Psoas muscle (tissue), 7 donors: ENCODE measurements at regions not wholly inside any gene's neighbourhood (a gene's known extent, or its start where the extent isn't known, plus 50 kb on each side); places are given as distances from the start of the nearest gene placed in this dataset.

Source experiments
- ATAC-seq, 4 donors: fragments of 200-7000 bp; cut with Tn5 transposase; one replicate each; pipeline ENCODE4 v1.9.1; 2020; ENCODE audit warnings: moderate library complexity in 3 of 4, mild to moderate bottlenecking in 2 of 4
- DNase-seq, 2 donors: peaks; one replicate each; pipeline ENCODE4 v3.0.0-alpha.2; 2020
- H3K27ac ChIP-seq: fragments of 200-600 bp; one replicate; pipeline ENCODE4 v1.8.0; 2022
- H3K27me3 ChIP-seq, 3 donors: fragments of 200-600 bp in 1 of 3; one replicate each; pipeline versions ENCODE4 v1.6.1 to v1.8.0; 2013 to 2022; ENCODE audit warnings: low read length in 2 of 3, mild to moderate bottlenecking in 2 of 3, moderate library complexity in 1 of 3; ENCODE audit not compliant: insufficient read depth in 3 of 3
- H3K36me3 ChIP-seq, 2 donors: fragments of 200-600 bp in 1 of 2; one replicate each; pipeline versions ENCODE4 v1.6.1 to v1.8.0; 2013 to 2022; ENCODE audit warnings: low read depth in 1 of 2, mild to moderate bottlenecking in 1 of 2, moderate library complexity in 1 of 2; ENCODE audit not compliant: insufficient read depth in 1 of 2
- H3K4me1 ChIP-seq: fragments of 200-600 bp; one replicate; pipeline ENCODE4 v1.8.0; 2022
- H3K4me3 ChIP-seq: fragments of 200-600 bp; one replicate; pipeline ENCODE4 v1.8.0; 2022; ENCODE audit warnings: mild to moderate bottlenecking
- H3K9me3 ChIP-seq: fragments of 200-600 bp; one replicate; pipeline ENCODE4 v1.8.0; 2022
- WGBS, 3 donors: extraction: QIAGEN DNeasy Blood & Tissue Kit; methylation state at CpG; one replicate each; pipeline versions ENCODE4 v1.1.6 to v1.1.7; 2013; 5-methylcytosine and 5-hydroxymethylcytosine counted together
- intact Hi-C, 2 donors: fragments of 100-400 bp; cut with DNase I; formaldehyde crosslinking; loops; one replicate each; pipeline versions ENCODE4 v1.11.0 to v1.14.2; 2022
- TF ChIP-seq, protein P1 (sequence below): fragments of 200-600 bp; IDR thresholded peaks from one replicate; pipeline ENCODE4 v1.8.0; 2022; ENCODE audit warnings: antibody characterized with exemption
- donor health status: healthy with polysubstance abuse.
- donor health status: DM: no; HTN: no; CAD: no; lungs with moderate emphysema.
- donor health status: Bipolar disorder and iron deficiency.
- donor health status: healthy.
- donor health status: DM: yes; HTN: yes; CAD: no.
- donor health status: DM: no; HTN: no; CAD: no.
- donor health status: DM: yes; HTN: yes; CAD: no.

DNA sequence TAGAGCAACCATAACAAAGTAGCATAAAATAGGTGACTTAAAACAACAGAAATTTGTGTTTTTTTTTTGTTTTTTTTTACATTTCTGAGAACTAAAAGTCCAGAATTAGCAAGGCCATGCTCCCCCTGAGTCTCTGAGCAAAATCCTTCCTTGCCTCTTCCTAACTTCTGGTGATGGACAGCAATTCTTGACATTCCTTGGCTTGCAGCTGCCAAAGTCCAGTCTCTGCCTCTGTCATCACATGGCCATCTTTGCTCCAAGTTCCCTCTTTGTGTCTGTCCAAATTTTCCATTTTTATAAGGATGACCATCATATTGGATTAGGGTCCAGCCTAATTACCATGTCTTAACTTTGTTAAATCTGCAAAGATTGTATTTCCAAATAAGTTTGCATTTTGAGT is 407.2 kb downstream of the PDHA2 start:
- TF ChIP-seq, protein P1, sequence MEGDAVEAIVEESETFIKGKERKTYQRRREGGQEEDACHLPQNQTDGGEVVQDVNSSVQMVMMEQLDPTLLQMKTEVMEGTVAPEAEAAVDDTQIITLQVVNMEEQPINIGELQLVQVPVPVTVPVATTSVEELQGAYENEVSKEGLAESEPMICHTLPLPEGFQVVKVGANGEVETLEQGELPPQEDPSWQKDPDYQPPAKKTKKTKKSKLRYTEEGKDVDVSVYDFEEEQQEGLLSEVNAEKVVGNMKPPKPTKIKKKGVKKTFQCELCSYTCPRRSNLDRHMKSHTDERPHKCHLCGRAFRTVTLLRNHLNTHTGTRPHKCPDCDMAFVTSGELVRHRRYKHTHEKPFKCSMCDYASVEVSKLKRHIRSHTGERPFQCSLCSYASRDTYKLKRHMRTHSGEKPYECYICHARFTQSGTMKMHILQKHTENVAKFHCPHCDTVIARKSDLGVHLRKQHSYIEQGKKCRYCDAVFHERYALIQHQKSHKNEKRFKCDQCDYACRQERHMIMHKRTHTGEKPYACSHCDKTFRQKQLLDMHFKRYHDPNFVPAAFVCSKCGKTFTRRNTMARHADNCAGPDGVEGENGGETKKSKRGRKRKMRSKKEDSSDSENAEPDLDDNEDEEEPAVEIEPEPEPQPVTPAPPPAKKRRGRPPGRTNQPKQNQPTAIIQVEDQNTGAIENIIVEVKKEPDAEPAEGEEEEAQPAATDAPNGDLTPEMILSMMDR = no peak
- Histone ChIP-seq H3K4me1 (no peaks in the 10 kb centered on the region), H3K36me3 (no peaks in the 10 kb centered on the region), H3K4me3 (no peak overlapping the region), H3K9me3 (no peaks in the 10 kb centered on the region), H3K27me3 (no peaks in the 10 kb centered on the region), H3K27ac (no peak overlapping the region)
- ATAC-seq = no peak
- intact Hi-C loops = no loop called here
- DNase-seq = no peak

DNA sequence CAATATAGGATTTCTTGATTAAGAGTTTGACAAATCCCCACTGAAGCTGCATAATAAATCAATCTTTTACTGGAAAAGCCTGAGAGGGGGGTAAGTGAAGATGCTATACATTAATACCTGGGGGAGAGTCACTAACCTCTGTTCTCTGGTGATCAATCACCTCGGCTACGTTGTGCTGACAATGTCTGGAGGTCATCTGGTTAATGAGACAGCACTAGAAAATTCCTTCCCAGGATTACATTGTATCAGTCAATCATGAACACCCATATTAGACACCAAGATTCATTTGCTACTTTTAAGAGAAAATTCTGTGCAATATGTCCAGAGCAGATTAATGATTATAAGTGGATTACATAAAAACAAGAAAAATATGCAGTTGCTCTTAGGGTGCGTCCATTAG is 408.3 kb downstream of the PDHA2 start:
- DNase-seq (no peak), ATAC-seq (no peak)
- Histone ChIP-seq H3K4me3 (no peak overlapping the region), H3K27ac (no peak overlapping the region), H3K36me3 (no peaks in the 10 kb centered on the region), H3K27me3 (no peaks in the 10 kb centered on the region), H3K9me3 (no peaks in the 10 kb centered on the region), H3K4me1 (no peaks in the 10 kb centered on the region)
- WGBS, 3 donors = 53 to 59% (median 59%) methylated on average over 3 of the region's 3 CpGs
- intact Hi-C loops = no loop called here
- TF ChIP-seq, protein P1 = no peak

DNA sequence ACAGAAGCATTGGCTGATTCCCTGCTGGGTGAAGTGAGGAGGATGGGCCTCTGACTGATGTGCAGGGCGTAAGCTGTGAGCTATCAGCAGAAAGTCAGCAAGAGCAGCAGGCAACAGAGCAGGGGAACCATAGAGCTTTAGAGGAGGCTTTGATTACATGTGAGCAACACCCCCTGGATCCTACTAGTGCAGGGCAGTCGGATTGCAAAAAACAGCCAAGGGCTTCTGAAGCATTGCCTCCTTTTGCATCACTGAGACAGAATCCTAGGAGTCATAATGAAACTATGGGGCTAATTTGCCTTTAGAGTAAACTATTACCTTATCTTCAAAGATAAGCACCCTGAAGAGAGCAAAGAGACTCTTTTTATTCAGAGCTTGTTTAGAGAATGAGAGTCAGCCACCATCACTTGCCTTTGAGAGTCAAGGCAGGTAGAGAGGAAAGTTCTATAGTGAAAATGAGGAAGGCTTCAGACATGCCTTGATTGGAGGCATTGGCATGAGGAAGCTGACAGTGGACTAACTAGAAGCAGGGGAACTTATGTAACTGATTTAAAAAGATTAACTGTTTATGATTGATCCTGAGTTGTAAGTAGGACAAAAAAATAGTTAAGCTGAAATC is 420.3 kb downstream of the PDHA2 start:
- TF ChIP-seq, protein P1 = no peak
- intact Hi-C loops = no loop called here
- Histone ChIP-seq H3K27me3 (no peaks in the 10 kb centered on the region), H3K4me1 (no peaks in the 10 kb centered on the region), H3K9me3 (no peaks in the 10 kb centered on the region), H3K27ac (no peak overlapping the region), H3K4me3 (no peak overlapping the region), H3K36me3 (no peaks in the 10 kb centered on the region)
- WGBS, 3 donors = 50 to 60% (median 55%) methylated on average over 2 of the region's 2 CpGs
- no peak for ATAC-seq
- DNase-seq = no peak

DNA sequence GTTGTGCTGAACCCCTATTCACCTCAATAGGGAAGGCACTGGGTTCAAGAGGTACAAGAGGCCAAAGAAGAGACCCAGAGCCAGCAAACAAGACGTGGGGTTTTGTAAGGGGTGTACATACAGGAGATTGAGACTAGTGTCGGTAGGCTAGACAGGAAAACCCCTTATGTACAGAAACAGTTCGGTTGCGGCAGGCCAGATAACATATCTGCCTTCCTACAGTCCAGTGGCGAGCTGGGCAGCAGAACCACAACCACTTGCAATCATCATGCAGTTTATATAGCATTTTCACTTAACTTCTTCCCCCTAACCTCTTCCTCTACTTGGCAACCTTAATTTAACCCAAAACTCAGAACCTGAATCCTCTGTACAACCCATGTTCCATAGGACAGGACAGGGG is 422.2 kb downstream of the PDHA2 start:
- Histone ChIP-seq H3K36me3 (no peaks in the 10 kb centered on the region), H3K9me3 (no peaks in the 10 kb centered on the region), H3K27ac (no peak overlapping the region), H3K4me3 (no peak overlapping the region), H3K27me3 (no peaks in the 10 kb centered on the region), H3K4me1 (no peaks in the 10 kb centered on the region)
- DNase-seq (no peak), ATAC-seq (no peak)
- intact Hi-C loops = no loop called here
- TF ChIP-seq, protein P1 = no peak
- 83 to 91% (median 88%) methylated on average over 5 of the region's 5 CpGs for WGBS, 3 donors

DNA sequence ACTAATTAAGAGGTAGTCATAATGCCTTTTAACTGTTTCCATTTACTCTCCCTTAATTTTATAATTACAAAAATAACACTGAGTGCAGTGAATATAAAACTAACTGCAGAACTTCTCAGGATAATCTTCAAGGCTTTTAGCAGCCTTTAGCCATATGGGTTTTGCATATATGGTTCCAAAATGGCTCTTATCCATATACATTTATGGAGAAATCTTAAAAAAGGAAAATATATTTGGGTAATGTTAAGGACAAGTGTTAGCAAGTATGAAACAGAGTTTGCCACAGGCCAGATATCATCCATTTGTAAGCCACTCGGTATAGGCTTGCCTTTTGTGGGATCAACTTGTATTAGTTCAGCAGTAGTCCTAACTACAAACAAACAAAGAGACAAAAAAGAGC is 423.4 kb downstream of the PDHA2 start:
- intact Hi-C loops = no loop called here
- Histone ChIP-seq H3K4me3 (no peak overlapping the region), H3K9me3 (no peaks in the 10 kb centered on the region), H3K27me3 (no peaks in the 10 kb centered on the region), H3K36me3 (no peaks in the 10 kb centered on the region), H3K4me1 (no peaks in the 10 kb centered on the region), H3K27ac (no peak overlapping the region)
- ATAC-seq (no peak), DNase-seq (no peak)
- TF ChIP-seq, protein P1 = no peak
- WGBS, 3 donors = 65 to 83% (median 72%) methylated on average over 1 of the region's 1 CpG
